HG03439 (cell line): ENCODE measurements at regions not wholly inside any gene's neighbourhood (a gene's known extent, or its start where the extent isn't known, plus 50 kb on each side); places are given as distances from the start of the nearest gene placed in this dataset.

ENCODE experiments used
- ATAC-seq: cut with Tn5 transposase; IDR thresholded peaks from one replicate; pipeline ENCODE4 v1.9.1; 2021; ENCODE audit warnings: mild to moderate bottlenecking, moderate library complexity; ENCODE audit not compliant: unreplicated experiment

DNA sequence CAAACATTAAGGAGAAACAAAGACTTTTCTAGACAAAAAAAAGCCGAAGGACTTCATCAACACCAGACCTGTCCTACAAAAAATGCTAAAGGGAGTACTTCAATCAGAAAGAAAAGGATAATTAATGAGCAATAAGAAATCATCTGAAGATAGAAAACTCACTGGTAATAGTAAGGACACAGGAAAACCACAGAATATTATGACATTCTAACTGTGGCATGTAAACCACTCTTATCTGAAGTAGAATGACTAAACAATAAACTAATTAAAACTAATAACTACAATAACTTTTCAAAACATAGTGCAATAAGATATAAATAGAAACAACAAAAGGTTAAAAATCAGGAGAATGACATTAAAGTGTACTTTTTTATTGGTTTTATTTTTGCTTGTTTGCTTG, 584.5 kb upstream of the CCDC54 start:
- ATAC-seq, result no peak

DNA sequence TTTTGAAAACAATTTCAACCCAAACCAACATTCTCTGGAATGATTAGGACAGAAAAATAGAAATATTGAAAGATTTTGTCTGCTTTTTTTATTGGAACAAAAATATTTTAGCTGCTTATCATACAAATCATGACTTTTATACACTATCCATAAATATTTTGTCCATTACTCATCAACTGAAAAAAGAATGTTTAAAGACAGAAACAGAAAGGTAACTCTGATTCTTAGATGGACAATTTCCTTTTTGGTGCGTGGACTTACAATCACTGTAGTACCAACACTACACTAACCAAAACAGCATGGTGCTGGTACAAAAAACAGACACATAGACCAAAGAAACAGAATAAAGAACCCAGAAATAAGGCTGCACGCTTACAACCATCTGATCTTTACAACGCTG, 582.8 kb upstream of the CCDC54 start:
- no peak for ATAC-seq

DNA sequence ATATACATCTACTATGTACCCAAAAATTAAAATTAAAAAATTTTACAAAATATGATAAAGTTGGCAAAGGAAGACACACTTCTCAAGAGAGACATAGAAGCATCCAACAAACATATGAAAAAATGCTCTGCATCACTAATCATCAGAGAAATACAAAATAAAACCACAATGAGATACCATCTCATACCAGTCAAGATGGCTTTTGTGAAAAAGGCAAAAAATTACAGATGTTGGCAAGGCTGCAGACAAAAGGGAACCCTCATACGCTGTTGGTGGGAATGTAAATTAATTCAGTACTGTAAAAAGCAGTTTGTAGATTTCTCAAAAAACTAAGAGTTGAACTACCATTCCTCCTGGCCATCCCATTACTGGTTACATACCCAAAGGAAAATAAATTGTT, 581.7 kb upstream of the CCDC54 start:
- no peak for ATAC-seq

DNA sequence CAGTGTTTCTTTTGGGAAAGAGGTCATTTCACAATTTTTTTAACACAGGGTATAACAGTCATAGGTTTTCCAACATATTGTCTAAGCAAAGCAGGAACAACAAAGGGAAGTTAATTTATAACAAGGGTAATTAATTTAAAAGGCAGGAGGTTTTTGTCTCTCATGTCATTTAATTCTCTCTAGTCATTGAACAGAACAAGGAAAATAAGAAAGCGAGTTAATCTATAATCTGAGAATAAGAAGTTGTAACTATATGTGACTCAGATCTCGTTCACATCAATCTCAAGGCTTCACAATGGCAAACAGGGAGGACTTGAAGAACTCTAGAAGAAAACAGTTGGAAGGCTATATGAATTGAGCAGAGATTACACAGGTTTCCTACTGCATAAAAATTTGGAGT, 579.8 kb upstream of the CCDC54 start:
- ATAC-seq, result no peak

DNA sequence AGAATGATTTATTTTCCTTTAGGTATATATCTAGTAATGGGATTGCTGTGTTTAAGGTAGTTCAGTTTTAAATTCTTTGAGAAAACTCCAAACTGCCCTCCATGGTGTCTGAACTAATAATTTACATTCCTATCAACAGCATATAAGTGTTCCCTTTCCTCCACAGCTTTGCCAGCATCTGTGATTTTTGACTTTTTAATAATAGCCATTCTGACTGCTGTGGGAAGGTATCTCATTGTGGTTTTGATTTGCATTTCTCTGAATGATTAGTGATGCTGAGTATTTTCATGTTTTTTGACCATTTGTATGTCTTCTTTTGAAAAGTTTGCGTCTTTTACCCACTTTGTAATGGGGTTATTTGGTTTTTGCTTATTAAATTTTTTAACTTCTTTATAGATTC, 571.6 kb upstream of the CCDC54 start:
- ATAC-seq, result no peak

DNA sequence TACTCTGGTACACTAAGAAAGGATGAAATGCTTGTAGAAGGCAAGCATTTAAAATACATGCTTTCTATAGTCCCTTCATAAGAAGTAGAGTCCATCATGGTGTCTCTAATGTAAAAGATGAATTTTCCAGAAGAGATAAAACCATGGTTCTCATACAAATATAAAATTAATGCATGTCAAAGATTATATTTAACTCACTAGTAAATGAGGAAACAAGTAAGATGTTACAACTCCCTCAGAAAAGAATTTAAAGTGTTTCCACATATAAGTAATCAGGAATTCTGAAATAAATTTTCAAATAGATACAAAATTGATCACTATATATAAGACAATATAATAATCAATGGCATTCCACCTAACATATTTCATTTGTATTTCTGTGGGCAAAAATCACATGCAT, 570.3 kb upstream of the CCDC54 start:
- no peak for ATAC-seq

DNA sequence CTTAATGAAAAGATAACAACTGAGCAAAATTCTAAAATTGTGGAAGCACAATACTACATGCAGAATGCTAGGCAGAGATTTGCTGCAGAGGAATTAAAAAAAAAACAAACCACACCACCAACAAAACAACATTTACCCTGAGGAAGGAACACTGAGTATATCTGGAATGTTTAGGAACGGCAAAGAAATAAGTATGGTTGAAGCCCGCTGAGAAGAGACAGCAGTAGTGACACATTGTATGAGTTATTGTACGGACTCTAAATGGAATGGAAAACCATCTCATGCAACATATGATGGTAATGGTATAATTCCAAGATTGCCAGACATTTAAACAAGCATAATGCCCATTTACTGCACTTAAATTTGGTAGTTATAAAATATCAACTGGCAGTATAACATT, 568.2 kb upstream of the CCDC54 start:
- ATAC-seq, result no peak

DNA sequence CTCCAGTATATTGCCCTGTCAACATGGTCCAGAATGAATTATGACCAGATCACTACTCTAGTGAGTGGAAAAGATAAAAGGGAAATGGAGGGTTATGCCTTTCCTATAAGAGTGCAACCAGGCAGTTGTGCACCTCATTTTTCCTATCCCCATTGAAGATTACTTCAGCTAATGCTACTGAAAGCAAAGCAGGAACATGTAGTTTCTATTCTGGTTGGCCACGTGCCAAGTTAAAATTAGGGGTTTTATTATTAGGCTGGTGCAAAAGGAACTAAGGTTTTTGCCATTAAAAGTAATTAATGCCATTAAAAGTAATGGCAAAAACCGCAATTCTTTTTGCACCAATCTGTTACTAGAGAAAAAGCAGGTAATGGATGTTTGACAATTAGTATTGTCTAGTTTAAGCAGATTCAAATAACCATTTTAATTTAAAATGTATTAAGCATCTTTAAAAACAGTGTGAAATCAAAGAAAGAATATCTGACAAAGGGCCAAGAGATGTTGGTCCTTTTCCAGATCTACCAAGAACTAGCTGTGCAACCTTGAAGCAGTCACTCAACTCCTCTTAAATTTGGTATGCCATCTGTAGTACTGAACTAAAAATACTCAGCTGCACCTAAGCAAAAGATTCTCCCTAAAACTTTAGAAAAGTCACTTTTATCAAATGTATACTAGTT, 567.5 kb upstream of the CCDC54 start:
- no peak for ATAC-seq

DNA sequence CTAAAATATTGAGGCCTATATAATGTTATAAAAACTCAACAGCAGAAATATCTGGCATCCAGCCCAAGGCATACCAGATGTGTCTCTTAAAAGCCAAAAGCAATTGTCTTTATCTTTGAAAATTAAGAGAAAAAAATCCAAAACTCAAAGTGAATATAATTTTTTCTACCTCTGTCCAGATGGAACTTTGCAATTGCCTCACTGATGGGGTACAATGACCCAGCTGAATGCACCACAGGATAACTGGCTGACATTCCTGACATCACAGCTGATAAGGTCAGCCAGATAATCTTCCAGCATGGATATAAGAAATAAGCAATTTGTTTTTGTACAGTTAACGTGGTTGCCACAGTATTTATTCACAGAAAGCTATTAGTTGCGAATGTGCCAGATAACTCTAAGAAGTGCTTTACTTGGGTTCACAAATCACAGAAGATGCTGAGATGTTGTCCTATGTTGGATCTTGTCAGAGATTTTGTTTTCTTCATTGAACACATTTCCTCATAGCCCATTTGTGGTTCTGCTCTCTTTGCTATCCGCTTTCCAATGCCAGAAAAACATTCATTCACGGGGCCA, 566.9 kb upstream of the CCDC54 start:
- ATAC-seq, result no peak

DNA sequence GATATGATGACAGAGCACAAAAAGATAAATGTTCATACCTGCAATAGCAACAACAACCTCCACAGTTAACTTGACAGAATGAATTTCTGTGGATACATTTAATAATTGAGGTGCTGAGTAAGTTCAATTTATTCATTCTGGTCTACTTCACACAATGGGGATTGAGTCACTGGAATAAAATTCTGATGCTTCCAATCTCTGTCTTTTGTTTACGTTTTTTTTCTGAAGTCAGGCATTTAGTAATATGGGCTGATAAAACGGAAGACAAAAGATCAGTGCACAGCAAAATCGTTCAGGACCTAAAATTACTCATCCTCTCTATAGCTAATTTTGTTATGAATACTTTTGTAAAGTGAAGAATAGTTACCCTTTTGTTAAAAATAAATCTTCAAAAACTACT, 565.9 kb upstream of the CCDC54 start:
- no peak for ATAC-seq

DNA sequence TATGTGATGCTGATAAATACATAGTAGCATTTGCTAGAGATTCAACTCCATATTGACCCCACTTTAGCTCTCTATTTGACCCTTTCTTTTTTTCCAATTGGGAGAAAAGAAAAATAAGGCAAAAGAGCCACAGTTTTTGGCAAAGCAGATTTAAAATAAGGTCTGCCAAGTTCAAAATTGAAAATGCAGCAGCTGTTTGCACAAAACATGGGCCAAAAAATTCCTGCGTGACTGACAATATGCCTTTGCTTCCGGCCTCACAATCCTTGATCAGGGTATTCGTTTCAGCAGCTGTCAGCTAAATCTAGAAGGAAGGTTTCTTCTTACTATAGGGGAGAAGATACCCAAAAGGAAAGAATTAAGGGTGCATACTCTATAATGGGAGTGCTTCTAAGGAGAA, 563.5 kb upstream of the CCDC54 start:
- ATAC-seq, result no peak

DNA sequence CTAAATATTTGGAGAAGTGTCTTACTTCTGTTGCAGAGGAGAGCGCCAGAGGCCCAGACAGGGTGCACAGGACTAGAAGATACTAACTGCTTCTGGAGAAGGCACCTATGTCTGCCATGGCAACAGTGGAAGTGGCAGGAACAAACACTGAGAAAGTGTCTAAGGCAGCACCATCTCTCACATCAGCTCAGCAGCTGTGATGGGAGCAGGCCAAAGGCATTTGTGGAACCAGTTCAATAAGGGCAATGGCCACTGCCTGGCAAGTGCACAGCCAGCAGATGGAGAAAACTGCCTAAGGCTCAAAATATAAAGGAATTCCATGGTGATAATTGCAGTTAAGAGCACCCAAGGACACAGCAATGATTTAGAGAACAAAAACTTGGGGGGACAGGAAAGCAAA, 563.0 kb upstream of the CCDC54 start:
- no peak for ATAC-seq

DNA sequence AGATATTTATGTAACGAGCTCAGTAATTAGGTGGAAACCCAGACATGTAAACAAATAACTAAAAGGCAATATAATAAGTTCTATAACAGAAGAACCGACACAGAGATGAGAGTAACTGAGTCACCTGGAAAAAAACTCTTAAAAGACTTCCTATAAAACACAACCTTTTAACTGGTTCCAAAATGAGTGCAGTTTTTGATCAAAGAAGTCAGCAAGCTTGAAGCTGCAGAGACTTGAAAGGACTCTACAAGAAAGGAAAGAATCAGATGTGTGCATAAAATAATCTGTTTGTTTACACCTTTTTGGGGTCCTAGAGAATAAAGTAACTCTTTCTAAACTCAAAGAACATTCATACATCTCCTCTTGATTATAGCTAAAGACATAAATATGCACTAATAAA, 560.4 kb upstream of the CCDC54 start:
- no peak for ATAC-seq

DNA sequence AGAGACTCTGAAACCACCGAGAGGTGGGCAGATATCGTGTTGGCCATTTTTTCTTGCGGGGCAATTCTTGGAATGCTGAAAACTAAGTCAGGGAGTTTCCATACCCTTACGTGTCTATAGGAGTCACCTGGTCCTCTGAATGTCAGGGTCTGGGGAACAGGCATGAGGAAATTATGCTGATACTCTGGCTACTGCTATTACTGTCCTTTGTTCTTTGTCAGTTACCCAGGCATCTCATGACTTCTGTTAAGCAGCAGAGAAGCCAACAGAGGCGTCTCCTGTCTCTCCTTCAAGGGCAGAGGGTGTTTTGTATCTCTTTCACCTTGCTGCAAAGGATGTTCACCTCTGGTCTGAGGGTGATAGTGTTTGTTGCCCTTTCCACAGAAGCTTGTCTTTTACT, 559.5 kb upstream of the CCDC54 start:
- ATAC-seq, result no peak

DNA sequence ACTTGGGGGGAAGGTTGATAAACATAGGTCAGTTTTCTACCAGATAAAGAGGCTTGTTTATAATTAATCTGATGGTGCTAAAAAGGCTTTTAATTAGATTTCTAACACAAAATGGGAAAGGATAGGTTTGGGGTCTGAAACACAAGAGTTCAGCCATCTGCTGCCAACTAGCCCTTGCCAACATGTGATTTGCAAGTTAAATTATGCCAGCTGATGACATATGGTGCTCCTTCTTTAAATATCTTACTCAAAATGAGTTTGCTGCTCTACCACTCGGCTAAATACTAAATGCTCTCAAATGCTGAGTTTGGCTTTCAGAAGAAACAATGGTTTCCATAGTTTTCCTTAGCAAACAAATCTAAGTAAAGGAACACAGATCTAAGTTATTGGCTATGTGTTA, 557.8 kb upstream of the CCDC54 start:
- no peak for ATAC-seq

DNA sequence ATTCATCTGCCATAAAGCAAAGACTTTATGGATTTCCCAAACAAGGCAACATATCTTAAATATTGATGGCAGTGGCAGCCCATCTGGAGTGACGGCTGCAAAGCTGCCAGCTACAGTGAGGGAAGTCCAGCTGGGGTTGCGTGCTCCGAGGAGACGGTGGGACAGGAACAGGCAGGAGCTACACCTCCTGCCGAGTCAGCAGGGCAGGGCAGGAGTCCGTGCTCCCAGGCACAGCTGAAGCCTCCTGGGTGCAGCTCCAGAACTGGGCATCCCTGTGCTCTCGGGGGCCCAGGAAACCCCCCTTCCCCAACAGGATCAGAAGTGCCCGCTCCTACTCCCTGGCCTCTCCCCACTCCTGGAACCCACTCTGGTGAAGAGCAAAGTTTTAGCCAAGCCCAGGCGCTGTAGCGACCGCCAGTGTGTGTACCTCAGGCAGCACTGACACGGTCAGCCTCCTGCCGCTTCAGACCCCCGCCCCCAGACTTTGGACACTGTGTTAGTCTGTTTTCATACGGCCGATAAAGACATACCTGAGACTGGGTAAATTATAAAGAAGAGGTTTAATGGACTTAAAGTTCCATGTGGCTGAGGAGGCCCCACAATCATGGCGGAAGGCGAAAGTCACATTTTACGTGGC, 556.4 kb upstream of the CCDC54 start:
- ATAC-seq, result no peak

DNA sequence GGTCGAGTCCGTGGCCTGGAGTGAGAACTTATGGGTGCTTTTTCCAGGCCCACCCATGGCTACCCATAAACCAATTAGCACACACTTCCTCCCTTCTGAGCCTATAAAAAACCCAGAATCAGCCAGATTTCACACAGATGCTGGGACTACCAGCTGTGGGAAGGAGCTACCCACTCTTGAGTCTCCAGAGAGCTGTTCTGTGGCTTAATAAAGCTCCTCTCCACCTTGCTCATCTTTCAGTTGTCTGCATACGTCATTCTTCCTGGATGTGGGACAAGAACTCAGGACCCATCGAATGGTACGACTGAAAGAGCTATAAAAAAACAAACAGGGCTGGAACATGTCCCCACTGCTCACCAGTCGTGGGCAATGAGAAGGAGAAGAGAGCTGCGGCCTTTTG, 555.4 kb upstream of the CCDC54 start:
- no peak for ATAC-seq

DNA sequence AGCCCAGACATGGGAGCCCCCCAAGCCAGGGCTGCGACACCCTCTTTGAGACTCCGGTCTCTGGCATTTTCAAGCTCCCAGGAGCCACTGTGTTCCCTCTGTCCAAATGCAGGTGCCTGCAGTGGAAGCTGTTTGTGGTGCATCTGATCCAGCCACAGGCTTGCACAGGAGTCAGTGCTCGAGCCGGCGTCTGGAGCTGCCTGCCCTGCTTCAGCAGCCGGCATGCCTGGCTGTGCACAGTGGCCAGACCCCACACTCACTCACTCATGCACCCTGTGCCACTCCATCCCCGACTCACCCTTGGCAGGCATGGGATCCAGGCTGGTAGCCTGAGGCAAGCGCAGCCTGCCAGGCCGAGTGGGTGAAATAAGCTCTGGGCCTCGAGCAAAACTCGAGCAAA, 555.0 kb upstream of the CCDC54 start:
- no peak for ATAC-seq

DNA sequence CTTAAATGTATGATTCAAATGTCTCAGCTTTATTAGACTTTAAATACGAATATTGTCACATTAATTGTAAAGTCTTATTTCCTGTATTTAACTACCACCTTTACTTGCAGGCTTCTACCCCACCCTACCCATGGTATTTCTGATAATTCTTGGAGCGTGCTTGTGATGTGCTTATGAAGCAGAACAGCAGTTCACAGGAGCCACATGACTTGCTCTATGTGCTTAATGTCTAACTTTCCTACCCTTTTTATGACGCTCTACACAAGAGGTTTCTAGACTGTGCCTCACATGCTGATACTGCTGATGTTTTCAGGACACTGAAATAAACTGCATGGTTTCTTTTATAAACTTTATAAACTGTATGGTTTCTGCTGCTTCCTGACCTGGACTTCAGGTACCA, 553.5 kb upstream of the CCDC54 start:
- ATAC-seq, result no peak

DNA sequence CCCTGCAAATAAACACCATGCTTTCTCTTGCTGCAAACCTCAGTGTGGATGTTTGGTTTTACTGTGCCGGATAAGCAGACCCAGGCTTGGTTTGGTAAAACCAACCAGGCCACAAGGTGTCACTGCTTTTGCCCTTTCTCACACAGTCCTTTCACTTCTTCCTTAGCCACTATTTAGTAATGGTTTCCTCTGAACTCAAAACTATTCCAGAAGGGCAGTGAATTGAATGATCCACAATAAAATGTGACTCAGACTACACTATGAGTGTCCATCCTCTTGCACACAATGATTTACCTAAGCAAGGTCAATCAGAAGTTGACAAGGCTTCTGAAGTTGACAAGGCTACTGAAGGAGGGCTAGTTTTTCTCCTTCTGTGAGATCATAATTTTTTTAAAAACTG, 552.4 kb upstream of the CCDC54 start:
- no peak for ATAC-seq

DNA sequence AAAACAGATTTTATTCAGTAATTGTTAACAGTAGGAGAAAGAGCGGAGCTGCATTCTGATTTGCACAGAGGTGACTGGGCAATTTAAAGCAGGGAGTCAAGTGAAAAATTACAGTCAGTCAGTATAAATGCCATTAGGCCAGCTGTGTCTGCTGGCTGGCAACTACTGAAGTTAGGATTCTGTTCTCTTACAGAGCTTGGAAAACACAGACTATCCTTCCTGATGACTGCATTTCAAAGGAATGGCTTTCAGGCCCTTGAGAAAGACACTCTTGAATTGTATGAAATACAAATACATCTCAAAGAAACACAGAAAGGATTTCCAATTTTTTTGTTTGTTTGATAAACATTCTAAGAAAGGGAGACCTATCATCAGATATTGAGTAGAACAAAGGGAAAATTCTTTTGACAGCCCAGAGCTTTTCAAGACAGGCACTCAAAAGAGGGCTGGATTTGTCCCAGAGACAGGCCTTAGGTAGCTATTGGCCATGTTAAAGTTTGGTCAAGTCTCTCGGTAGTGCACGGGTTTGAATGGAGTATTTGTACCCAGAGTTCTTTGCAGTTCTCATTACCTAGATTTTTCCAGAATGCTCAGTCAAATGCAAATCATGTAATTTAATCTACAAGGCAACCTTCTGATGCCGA, 551.2 kb upstream of the CCDC54 start:
- no peak for ATAC-seq

DNA sequence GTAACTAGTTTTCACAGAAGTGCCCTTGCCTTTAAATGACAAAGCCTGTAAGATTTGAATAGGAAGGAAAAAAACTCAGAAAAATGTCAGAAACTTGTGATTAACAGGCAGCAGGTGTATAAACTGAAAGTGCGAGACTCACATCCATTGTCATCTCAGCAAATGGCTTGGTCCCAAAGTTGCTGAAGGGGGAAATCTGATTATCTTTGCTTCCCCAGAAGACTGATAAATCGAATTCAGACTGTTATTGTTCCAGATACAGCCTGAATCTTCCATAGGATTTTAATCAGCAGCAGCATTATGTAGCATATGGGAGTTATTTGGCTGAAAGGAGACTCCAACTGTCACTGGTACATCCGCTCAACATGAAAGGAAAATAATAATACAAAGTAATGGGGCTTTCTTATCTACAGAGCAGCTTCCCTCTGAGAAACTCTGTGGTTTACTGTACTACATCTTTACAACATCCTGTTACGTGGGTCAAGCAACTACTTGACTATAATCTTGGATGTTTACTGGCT, 550.4 kb upstream of the CCDC54 start:
- ATAC-seq, result no peak
